Natural killer cell (primary cell): ENCODE measurements at regions not wholly inside any gene's neighbourhood (a gene's known extent, or its start where the extent isn't known, plus 50 kb on each side); places are given as distances from the start of the nearest gene placed in this dataset.
"Not testable (repeated sequence)": the region's sequence is repeated elsewhere in the genome, so short reads cannot be mapped to it uniquely, and the experiment has no call there.

Experiments
- ATAC-seq, 3 donors: fragments of 150-1000 bp in 2 of 3; fragments of 200-7000 bp in 1 of 3; cut with Tn5 transposase; 1 replicate in 1 of 3; 2 replicates in 2 of 3; pipeline ENCODE4 v1.10.0; 2021; ENCODE audit warnings: mild to moderate bottlenecking in 2 of 3, moderate library complexity in 2 of 3
- DNase-seq, 2 donors: peaks; one replicate each; pipeline versions ENCODE4 v3.0.0 to v3.0.0-alpha.2; 2013 to 2021; ENCODE audit warnings: mixed read lengths in 1 of 2
- H3K27ac ChIP-seq: one replicate; pipeline ENCODE4 v1.5.1; 2013; ENCODE audit warnings: mild to moderate bottlenecking, low read length
- H3K27me3 ChIP-seq: one replicate; pipeline ENCODE4 v1.6.1; 2013; ENCODE audit warnings: low read length; ENCODE audit not compliant: control insufficient read depth, insufficient read depth
- H3K36me3 ChIP-seq: one replicate; pipeline ENCODE4 v1.6.1; 2013; ENCODE audit warnings: low read length; ENCODE audit not compliant: control insufficient read depth, insufficient read depth
- H3K4me1 ChIP-seq: one replicate; pipeline ENCODE4 v1.6.1; 2013; ENCODE audit warnings: low read length; ENCODE audit not compliant: control insufficient read depth, insufficient read depth
- H3K4me3 ChIP-seq: one replicate; pipeline ENCODE4 v1.5.1; 2013; ENCODE audit warnings: low read length
- H3K9me3 ChIP-seq: one replicate; pipeline ENCODE4 v1.6.1; 2013; ENCODE audit warnings: low read length; ENCODE audit not compliant: control insufficient read depth, insufficient read depth
- H3K27ac Mint-ChIP-seq, 2 donors: one replicate each; pipeline ENCODE4 v1.8.0; 2022; ENCODE audit warnings: mild to moderate bottlenecking in 2 of 2, mixed read lengths in 2 of 2, moderate library complexity in 1 of 2
- H3K27me3 Mint-ChIP-seq, 2 donors: one replicate each; pipeline ENCODE4 v1.8.0; 2022; ENCODE audit warnings: low read depth in 2 of 2, mixed read lengths in 2 of 2
- H3K36me3 Mint-ChIP-seq: one replicate; pipeline ENCODE4 v1.8.0; 2022; ENCODE audit warnings: mixed read lengths
- H3K4me1 Mint-ChIP-seq, 2 donors: one replicate each; pipeline ENCODE4 v1.8.0; 2022; ENCODE audit warnings: mixed read lengths in 2 of 2
- H3K4me3 Mint-ChIP-seq: one replicate; pipeline ENCODE4 v1.8.0; 2022; ENCODE audit warnings: mild to moderate bottlenecking, moderate library complexity, mixed read lengths
- H3K9me3 Mint-ChIP-seq, 2 donors: one replicate each; pipeline ENCODE4 v1.8.0; 2022; ENCODE audit warnings: mixed read lengths in 2 of 2
- intact Hi-C: fragments of 100-400 bp; cut with micrococcal nuclease; formaldehyde crosslinking; loops from one replicate; pipeline ENCODE4 v1.14.2; 2022
- TF ChIP-seq, protein P1 (sequence below): fragments of 200-600 bp; IDR thresholded peaks from one replicate; pipeline ENCODE4 v1.8.0; 2022; ENCODE audit warnings: antibody characterized with exemption

DNA sequence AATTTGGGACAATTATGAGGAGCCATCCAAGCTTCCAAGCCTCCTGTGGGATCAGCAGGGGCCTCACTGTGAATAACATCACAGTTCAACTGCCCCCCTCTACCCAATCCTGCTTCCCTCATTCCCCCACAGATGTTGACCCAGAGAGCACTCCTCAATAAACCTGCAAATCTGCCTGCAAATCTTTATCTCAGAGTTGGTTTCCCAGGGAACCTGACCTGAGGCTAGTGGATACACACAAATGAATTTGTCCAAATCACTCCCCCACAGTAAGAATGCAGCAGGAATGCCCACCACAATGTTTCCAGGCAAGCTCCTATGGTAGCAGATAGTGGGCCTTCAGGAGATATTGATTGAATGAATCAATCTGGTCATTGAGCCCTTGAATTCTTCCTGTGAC, 56.4 kb upstream of the HIVEP3 start:
- TF ChIP-seq, protein P1, sequence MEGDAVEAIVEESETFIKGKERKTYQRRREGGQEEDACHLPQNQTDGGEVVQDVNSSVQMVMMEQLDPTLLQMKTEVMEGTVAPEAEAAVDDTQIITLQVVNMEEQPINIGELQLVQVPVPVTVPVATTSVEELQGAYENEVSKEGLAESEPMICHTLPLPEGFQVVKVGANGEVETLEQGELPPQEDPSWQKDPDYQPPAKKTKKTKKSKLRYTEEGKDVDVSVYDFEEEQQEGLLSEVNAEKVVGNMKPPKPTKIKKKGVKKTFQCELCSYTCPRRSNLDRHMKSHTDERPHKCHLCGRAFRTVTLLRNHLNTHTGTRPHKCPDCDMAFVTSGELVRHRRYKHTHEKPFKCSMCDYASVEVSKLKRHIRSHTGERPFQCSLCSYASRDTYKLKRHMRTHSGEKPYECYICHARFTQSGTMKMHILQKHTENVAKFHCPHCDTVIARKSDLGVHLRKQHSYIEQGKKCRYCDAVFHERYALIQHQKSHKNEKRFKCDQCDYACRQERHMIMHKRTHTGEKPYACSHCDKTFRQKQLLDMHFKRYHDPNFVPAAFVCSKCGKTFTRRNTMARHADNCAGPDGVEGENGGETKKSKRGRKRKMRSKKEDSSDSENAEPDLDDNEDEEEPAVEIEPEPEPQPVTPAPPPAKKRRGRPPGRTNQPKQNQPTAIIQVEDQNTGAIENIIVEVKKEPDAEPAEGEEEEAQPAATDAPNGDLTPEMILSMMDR, result no peak
- Mint-ChIP-seq H3K27me3 (no peaks in the 10 kb centered on the region), H3K9me3 (peaks cover 0 to 2% of the 10 kb centered on the region in 2 donors), H3K4me3 (no peak overlapping the region), H3K27ac (no peak overlapping the region), H3K4me1 (peaks cover 29 to 40% of the 10 kb centered on the region in 2 donors), H3K36me3 (no peaks in the 10 kb centered on the region)
- Histone ChIP-seq H3K4me3 (no peak overlapping the region), H3K9me3 (no peaks in the 10 kb centered on the region), H3K27me3 (no peaks in the 10 kb centered on the region), H3K4me1 (no peaks in the 10 kb centered on the region), H3K27ac (no peak overlapping the region), H3K36me3 (no peaks in the 10 kb centered on the region)
- DNase-seq, result no peak
- ATAC-seq, result no peak
- intact Hi-C loops, result no loop called here

DNA sequence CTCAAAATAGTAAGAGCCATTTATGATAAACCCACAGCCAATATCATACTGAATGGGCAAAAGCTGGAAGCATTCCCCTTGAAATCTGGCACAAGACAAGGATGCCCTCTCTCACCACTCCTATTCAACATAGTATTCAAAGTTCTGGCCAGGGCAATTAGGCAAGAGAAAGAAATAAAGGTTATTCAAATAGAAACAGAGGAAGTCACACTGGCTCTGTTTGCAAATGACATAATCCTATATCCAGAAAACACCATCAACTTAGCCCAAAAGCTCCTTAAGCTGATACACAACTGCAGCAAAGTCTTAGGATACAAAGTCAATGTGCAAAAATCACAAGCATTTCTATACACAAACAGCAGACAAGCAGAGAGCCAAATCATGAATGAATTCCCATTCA, 49.8 kb upstream of the HIVEP3 start:
- H3K36me3 ChIP-seq, H3K9me3 Mint-ChIP-seq, intact Hi-C loops, H3K27ac ChIP-seq, H3K4me3 ChIP-seq, H3K27me3 ChIP-seq, H3K4me1 ChIP-seq, H3K9me3 ChIP-seq, H3K27ac Mint-ChIP-seq, DNase-seq, ATAC-seq, H3K4me3 Mint-ChIP-seq, H3K27me3 Mint-ChIP-seq: not testable (repeated sequence)
- peaks cover 40 to 59% of the 10 kb centered on the region in 2 donors for H3K4me1 Mint-ChIP-seq
- H3K36me3 Mint-ChIP-seq, result peaks cover 11% of the 10 kb centered on the region
